Ovary (tissue), 7 donors: ENCODE measurements at regions not wholly inside any gene's neighbourhood (a gene's known extent, or its start where the extent isn't known, plus 50 kb on each side); places are given as distances from the start of the nearest gene placed in this dataset.

Source experiments
- DNase-seq, 5 donors: peaks; one replicate each; pipeline ENCODE4 v3.0.0-alpha.2; 2019 to 2020
- H3K27ac ChIP-seq, 2 donors: fragments of 200-600 bp; one replicate each; pipeline versions ENCODE4 v1.5.1 to v1.8.0; 2019 to 2022
- H3K27me3 ChIP-seq: fragments of 200-600 bp; one replicate; pipeline ENCODE4 v1.8.0; 2022
- H3K36me3 ChIP-seq: fragments of 200-600 bp; sonication (generic); one replicate; pipeline ENCODE4 v1.5.1; 2019
- H3K4me1 ChIP-seq: one replicate; pipeline ENCODE4 v1.8.1; 2013; ENCODE audit warnings: mild to moderate bottlenecking, moderate library complexity; ENCODE audit not compliant: insufficient read depth
- H3K4me3 ChIP-seq: fragments of 200-600 bp; sonication (generic); one replicate; pipeline ENCODE4 v1.5.1; 2017
- H3K9me3 ChIP-seq, 2 donors: fragments of 200-600 bp in 1 of 2; sonication (generic) in 1 of 2; one replicate each; pipeline versions ENCODE4 v1.5.1 to v1.8.1; 2013 to 2019; ENCODE audit warnings: mild to moderate bottlenecking in 1 of 2, moderate library complexity in 1 of 2
- CTCF ChIP-seq, 3 donors: fragments of 450-650 bp in 2 of 3; fragments of 200-600 bp in 1 of 3; IDR thresholded peaks; one replicate each; pipeline versions ENCODE4 v1.5.1 to v1.8.0; 2016 to 2022; ENCODE audit warnings: antibody characterized with exemption in 3 of 3, mild to moderate bottlenecking in 1 of 3
- EP300 ChIP-seq: sonication (generic); formaldehyde crosslinking; IDR thresholded peaks from one replicate; pipeline ENCODE4 v1.6.1; 2017; ENCODE audit warnings: antibody characterized with exemption
- POLR2A ChIP-seq: fragments of 450-650 bp; IDR thresholded peaks from one replicate; pipeline ENCODE4 v1.6.1; 2017; ENCODE audit warnings: antibody characterized with exemption, mild to moderate bottlenecking, moderate library complexity
- WGBS, 3 donors: extraction: QIAGEN DNeasy Blood & Tissue Kit in 1 of 3; methylation state at CpG; one replicate each; pipeline versions ENCODE4 v1.1.5 to v1.1.7; 2013 to 2017; 5-methylcytosine and 5-hydroxymethylcytosine counted together
- intact Hi-C, 4 donors: fragments of 100-400 bp; cut with DNase I; formaldehyde crosslinking; loops; one replicate each; pipeline versions ENCODE4 v1.11.0 to v1.15.1; 2022 to 2023
- donor health status: DM: no; HTN: no; CAD: no; lungs with moderate emphysema.
- donor health status: DM: no; HTN: no; CAD: no.
- donor health status: Bipolar disorder and iron deficiency.
- donor health status: DM: no; HTN: no; CAD: no.
- donor health status: DM: yes; HTN: yes; CAD: no.

DNA sequence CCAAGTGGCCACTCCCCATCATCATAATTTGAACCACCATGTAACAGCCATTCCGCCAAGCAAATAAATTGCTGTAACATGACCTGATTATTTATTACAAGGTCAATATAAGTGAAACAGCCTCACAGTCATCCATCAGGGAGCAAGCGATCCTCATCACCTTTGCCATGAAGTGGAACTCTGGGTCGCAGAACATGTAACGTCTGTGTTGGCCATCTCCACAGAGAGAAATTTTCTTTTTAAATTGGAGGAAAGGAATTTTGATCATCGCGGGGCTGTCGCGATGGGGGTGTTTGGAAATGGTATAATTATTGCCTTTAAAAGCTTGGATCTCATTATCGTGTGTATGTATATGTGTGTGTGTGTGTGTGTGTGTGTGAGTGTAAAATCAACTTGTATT lies 90.2 kb downstream of the SHOX start:
- TF ChIP-seq POLR2A (no peak), CTCF (IDR thresholded peaks at IDR 0.05) (no peak), EP300 (no peak)
- intact Hi-C loops, result no loop called here
- Histone ChIP-seq H3K4me3 (no peak overlapping the region), H3K36me3 (no peaks in the 10 kb centered on the region), H3K4me1 (no peaks in the 10 kb centered on the region), H3K27me3 (no peaks in the 10 kb centered on the region), H3K27ac (no peak overlapping the region), H3K9me3 (no peaks in the 10 kb centered on the region)
- no peak for DNase-seq
- WGBS, 3 donors, result 50 to 54% (median 53%) methylated on average over 9 of the region's 9 CpGs

- intact Hi-C loops, result no loop called here
Measured at GRCh38 chrX:720250-720649, 89.7 kb downstream of the SHOX start.

DNA sequence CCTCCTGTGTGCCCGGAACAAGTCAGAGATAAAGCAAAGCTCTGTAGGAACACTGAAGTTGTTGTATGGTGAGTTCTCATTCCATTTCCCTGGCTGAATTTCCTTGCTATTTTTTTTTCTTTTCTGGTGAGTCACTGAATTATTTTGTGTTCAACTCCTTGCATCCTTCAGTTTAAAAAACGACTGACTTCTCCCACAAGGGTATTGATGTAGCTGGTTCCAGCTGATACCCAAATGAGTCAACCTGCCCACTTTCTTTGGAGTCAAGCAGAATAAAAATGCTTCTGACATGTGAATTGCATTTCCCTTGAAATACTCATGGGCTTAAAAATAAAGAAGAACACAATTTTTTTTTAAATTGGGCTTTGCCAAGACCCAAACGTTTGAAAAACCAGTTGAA lies 85.5 kb downstream of the SHOX start:
- no peak overlapping the region for H3K27ac ChIP-seq
- WGBS, 3 donors, result 36 to 46% (median 37%) methylated on average over 3 of the region's 3 CpGs
- no peaks in the 10 kb centered on the region for H3K9me3 ChIP-seq
- H3K4me1 ChIP-seq, result no peaks in the 10 kb centered on the region
- no peak for DNase-seq
- no peaks in the 10 kb centered on the region for H3K36me3 ChIP-seq
- H3K27me3 ChIP-seq, result no peaks in the 10 kb centered on the region
- intact Hi-C loops, result no loop called here
- H3K4me3 ChIP-seq, result no peak overlapping the region
- TF ChIP-seq EP300, result no peak
- no peak for TF ChIP-seq POLR2A
- TF ChIP-seq CTCF (IDR thresholded peaks at IDR 0.05), result no peak

More at GRCh38 chrX:720250-720649, 89.7 kb downstream of the SHOX start:
- H3K9me3 ChIP-seq, result no peaks in the 10 kb centered on the region
- DNase-seq, result no peak
- WGBS, 3 donors, result 31 to 35% (median 33%) methylated on average over 5 of the region's 5 CpGs
- no peaks in the 10 kb centered on the region for H3K36me3 ChIP-seq
- H3K27ac ChIP-seq, result no peak overlapping the region
- H3K4me3 ChIP-seq, result no peak overlapping the region
- TF ChIP-seq POLR2A, result no peak
- no peak for TF ChIP-seq EP300
- TF ChIP-seq CTCF (IDR thresholded peaks at IDR 0.05), result no peak
- no peaks in the 10 kb centered on the region for H3K4me1 ChIP-seq
- H3K27me3 ChIP-seq, result no peaks in the 10 kb centered on the region

- WGBS, 3 donors, result 49 to 55% (median 51%) methylated on average over 6 of the region's 6 CpGs
- H3K27me3 ChIP-seq, result no peaks in the 10 kb centered on the region
- intact Hi-C loops, result no loop called here
- no peak for DNase-seq
- no peaks in the 10 kb centered on the region for H3K9me3 ChIP-seq
- no peaks in the 10 kb centered on the region for H3K4me1 ChIP-seq
- no peak for TF ChIP-seq CTCF (IDR thresholded peaks at IDR 0.05)
- no peak for TF ChIP-seq EP300
- TF ChIP-seq POLR2A, result no peak
- no peak overlapping the region for H3K27ac ChIP-seq
- H3K4me3 ChIP-seq, result no peak overlapping the region
- H3K36me3 ChIP-seq, result no peaks in the 10 kb centered on the region
Measured at GRCh38 chrX:714131-714530, 83.5 kb downstream of the SHOX start.
